Medulla oblongata (tissue), 1 donor: ENCODE measurements at regions not wholly inside any gene's neighbourhood (a gene's known extent, or its start where the extent isn't known, plus 50 kb on each side); places are given as distances from the start of the nearest gene placed in this dataset.
"Not testable (repeated sequence)": the region's sequence is repeated elsewhere in the genome, so short reads cannot be mapped to it uniquely, and the experiment has no call there.

ENCODE experiments used
- DNase-seq: peaks from one replicate; pipeline ENCODE4 v3.0.0-alpha.2; 2015; ENCODE audit errors: extremely low spot score

GRCh38 chr20:30295967-30296366, 961.5 kb upstream of the DEFB115 start:
- DNase-seq = not testable (repeated sequence)

- DNase-seq = not testable (repeated sequence)
These were observed 959.4 kb upstream of the DEFB115 start for GRCh38 chr20:30297878-30298595.

DNA sequence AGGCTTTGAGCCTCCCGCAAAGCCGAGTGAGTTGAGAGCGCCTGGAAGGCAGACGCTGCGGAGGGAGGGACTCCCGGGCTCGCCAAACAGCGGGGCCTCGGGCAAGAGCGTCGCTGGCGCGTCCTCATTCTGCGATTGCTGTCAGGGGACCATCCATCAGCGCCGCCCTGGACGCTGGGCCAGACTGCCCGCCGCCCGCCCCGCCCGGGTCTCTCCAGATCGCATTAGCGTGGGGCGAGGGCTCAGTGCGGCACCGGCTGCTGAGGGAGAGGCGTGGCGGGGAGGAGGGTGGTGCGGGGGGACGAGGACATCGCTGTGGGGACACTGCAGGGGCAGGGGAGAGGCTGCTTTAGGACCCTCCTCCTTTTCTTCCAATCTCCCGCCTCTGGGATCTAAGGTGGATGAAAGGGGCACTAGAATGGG, 957.2 kb upstream of the DEFB115 start:
- not testable (repeated sequence) for DNase-seq

- DNase-seq = not testable (repeated sequence)
These were observed 954.7 kb upstream of the DEFB115 start for GRCh38 chr20:30302786-30303185.

GRCh38 chr20:30309938-30310337, 947.5 kb upstream of the DEFB115 start:
- not testable (repeated sequence) for DNase-seq

DNA sequence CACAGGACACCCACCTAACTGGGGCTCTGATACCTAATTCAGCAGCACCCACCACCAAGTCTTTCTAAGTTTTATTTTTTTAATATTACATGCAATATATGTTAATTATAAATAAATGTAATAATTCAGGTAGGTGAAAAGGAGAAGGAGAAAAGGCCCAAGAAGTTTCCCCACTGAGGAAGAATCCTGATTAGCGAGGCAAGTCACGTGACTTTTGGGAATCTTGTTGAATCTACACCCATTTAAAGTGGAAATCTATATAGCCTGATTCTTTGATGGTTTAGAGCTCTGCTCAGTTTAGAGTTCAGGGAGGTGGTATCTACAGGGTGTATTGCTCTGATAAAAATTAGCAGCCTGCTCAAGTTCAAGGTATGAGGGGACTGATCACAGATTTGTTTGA, 947.1 kb upstream of the DEFB115 start:
- DNase-seq = not testable (repeated sequence)

DNA sequence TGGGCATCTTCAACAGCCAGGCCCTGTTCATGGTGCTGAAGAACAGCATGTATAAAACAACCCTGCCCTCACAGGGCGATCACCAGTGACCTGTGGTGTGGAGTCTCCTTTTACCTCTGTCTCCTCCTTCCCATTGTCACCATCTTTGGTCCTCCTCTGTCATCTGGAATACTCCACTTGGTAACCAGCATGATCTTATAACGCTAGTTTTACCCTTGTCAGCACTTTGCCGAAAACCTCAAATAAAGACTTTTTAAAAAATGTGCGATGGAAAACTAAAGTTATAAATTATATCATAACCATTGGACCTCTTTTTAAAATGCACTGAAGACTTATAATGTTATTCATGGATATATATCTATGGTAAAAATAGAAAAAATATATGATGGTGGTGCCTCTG, 945.2 kb upstream of the DEFB115 start:
- not testable (repeated sequence) for DNase-seq

DNA sequence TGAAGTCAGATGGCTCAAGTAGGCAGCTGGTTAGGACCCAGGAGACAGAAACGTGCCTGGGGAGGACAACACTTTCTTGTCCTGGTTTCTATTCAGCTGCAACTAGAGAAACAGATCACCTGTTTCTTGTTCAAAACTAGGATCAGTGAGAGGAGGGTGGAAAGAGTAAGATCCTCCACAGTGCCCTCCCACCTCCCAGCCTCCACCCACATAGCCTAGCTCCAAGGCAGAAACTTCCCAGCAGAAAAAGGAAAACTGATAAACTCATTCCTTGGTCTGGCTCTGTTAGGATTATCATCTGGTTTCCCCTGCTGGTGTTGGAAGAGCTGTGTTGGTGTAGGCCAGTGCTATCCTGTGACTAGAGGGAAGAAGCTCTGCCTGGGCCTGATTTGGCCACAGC, 943.8 kb upstream of the DEFB115 start:
- DNase-seq = not testable (repeated sequence)

DNA sequence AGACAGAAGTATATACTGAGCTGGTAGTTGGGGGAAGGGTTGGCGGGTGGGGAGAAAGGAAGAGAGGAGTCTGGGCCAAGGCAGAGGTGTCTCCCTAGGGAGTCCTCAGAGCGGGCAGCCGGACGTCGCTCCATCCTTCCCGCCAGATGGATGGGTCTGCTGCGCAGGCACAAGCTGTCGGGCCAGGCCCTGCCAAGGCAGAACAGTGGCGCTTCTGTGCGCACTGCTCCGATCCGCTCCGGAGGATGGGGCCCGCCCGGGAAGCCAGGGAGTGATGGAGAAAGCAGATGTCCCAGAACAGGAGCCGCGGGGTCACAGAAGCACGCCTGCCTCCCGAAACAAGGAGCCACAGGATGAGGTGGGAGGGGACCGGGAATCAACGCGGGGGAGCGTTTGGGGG, 941.4 kb upstream of the DEFB115 start:
- DNase-seq = peak; percentile 37

DNA sequence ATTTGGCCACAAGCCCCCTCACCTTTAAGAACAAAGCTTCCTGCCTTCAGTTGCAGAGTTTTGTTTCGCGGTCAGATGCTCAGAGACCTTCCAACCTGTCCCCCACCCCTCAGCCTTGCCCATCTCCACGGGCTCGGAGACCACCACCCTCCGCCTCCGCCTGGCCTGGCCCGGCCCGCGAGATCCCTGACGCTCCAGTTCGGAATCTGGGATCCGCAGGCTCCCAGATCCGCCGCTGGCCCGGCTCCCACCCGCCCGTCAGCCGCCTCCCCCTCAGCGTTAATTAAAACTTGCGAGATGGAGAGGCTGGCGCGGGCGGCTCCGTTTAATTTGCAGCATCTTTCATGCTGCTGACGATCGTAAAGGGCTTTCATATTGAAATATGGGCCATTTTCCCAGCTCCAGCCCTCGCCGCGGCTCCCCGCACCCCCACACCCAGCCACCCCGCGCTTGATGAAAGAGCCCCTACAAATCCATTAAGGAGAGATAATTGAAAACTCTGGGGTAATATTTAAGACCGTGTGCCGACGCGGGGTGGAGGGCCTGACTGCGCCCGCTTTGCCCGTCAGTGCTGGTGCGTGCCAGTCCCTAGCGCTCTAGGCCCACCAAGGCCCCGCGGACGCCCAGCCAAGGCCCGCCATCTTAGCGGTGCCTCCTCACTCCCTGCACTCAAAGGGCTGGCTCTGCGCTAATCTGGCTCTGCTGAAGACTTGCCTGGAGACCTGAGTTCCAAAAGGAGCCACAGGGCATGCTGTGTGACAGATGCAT, 940.7 kb upstream of the DEFB115 start:
- DNase-seq = not testable (repeated sequence)

DNA sequence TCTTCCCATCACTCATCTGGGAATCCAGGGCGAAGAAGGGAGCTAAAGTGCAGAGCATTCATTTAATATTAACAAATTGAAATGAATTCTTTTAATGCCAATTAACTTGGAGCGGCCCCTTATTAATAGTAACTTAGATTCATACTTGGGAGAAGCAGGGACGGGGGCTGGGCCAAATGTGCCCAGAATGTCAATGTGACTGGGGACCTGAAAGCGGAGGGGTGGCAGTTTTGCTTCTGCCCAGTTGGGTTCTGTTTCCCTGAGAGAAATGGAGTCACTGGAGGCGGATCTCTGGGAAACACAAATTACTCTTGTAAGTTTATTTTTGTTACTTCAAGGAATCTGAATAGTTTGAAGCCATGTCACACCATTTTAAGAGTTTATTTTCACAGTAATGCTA, 923.7 kb upstream of the DEFB115 start:
- not testable (repeated sequence) for DNase-seq

- not testable (repeated sequence) for DNase-seq
These were observed 919.9 kb upstream of the DEFB115 start for GRCh38 chr20:30337556-30337955.

GRCh38 chr20:30348932-30349331, 908.5 kb upstream of the DEFB115 start:
- not testable (repeated sequence) for DNase-seq

DNA sequence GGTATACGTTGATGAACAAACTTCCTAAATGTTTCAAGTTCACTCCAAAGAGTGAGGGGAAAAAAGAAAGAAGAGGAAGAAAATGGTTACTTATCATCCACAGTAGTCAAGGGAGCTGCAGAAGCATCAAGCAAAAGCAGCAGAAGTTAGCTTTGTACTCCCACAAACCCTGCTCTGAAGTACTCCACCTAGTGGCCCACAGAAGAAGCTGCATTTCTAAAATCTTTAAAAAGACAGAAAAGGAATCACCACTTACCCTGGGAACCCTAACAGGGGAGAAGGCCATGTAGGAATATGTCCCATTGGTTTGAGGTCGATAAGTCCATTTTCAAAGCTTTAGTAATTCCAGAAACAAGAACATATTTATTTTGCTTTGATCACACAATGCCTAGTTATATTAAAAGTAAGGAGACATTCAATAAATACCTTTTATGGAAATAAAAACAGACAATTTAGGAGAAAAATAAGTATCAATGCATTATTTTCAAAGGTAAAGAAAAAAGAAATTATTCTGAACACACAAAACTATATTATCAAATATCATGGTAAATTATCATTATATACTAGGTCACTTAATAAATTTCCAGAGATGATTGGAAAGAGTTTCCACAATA, 900.5 kb upstream of the DEFB115 start:
- not testable (repeated sequence) for DNase-seq

DNA sequence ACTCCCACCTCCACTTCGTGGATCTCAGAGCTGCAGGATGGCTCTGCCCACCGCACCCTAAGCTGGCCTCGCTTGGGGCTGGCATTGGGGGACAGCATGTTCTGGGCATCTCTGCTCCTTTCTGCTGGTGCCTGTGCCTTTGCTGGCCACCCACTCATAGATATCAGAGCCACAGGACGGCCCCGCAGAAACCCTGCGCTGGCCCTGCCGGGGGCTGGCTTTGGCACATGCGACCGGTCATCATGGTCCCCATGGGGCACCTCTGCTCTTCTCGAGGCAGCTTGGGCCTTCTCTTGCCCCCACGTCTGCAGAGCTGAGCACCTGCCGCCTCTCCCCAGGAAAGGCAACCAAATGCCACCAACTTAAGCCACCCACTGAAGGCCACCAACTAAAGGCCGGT, 895.7 kb upstream of the DEFB115 start:
- not testable (repeated sequence) for DNase-seq

- not testable (repeated sequence) for DNase-seq
These were observed 881.1 kb upstream of the DEFB115 start for GRCh38 chr20:30376430-30376766.

- peak; percentile 66 for DNase-seq
These were observed 880.5 kb upstream of the DEFB115 start for GRCh38 chr20:30376767-30377658.

- DNase-seq = not testable (repeated sequence)
These were observed 879.1 kb upstream of the DEFB115 start for GRCh38 chr20:30378317-30378716.

- not testable (repeated sequence) for DNase-seq
These were observed 878.7 kb upstream of the DEFB115 start for GRCh38 chr20:30378721-30379120.

DNA sequence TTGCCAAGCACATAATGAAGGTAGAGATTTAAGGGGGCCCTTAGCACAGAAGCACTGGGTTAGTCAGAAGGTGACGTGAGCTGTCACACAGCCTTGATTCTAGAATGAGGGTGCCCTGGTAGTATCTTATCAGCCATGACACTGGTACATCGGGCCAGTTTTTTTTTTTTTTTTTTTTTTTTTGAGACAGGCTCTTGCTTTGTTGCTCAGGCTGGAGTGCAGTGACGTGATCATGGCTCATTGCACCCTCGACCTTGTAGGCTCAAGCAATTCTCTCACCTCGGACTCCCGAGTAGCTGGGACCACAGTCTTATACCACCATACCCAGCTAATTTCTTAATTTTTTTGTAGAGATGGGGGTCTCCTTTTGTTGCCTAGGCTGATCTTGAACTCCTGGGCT, 872.6 kb upstream of the DEFB115 start:
- DNase-seq = not testable (repeated sequence)

DNA sequence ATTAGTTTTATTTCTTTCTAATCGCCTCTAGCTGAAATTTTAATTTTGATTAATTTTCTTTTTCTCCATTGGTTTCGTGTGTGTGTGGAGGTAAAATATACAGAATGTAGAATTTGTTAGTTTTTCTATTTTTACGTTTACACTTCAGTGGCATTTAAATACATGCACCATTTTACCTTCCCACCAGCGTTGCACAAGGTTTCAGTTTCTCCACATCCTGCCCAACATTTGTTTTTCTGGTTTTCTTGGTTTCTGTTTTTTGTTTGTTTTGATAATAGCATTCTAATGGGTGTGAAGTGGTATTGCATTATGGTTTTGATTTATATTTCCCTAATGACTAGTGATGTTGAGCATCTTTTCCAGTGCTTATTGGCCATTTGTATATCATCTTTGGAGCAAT, 871.4 kb upstream of the DEFB115 start:
- DNase-seq = not testable (repeated sequence)

- not testable (repeated sequence) for DNase-seq
These were observed 869.6 kb upstream of the DEFB115 start for GRCh38 chr20:30387823-30388222.
